ENCODE measurements at regions not wholly inside any gene's neighbourhood (a gene's known extent, or its start where the extent isn't known, plus 50 kb on each side); places are given as distances from the start of the nearest gene placed in this dataset.
"Not testable (repeated sequence)": the region's sequence is repeated elsewhere in the genome, so short reads cannot be mapped to it uniquely, and the experiment has no call there.

DNA sequence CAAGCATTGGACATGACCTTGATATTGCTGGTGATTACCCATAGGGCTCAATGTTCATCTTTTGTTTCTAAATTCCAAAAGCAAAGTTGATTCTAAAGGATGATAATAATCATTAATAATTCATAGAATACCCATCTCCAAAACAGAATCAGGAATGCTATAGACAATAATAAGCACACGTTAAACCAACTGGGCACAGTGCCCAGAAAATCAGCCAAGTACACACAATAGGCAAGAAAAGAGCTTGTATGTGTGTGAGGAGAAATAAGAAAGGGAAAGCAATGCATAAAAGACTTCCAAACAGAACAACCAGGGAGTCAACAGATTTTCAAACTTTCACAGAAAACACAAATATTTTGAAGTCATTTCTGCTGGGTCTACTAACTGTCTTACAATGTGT lies 242.3 kb upstream of the TEKT4 start:
- H2BK20ac ChIP-seq (ENCODE audit: low read length); H3K36me3 ChIP-seq (ENCODE audit: control insufficient read depth in 2 of 4, insufficient read depth in 4 of 4, low read length in 3 of 4); H3K4me2 ChIP-seq (ENCODE audit: insufficient read depth in 1 of 2, low read depth in 2 of 2, low read length in 2 of 2); H4K20me1 ChIP-seq (replicated peaks in 1 of 2; ENCODE audit: control insufficient read depth in 1 of 2, insufficient read depth in 2 of 2, low read length in 2 of 2); H4K5ac ChIP-seq (ENCODE audit: insufficient read length, low read depth, low read length); POLR2A ChIA-PET (ENCODE audit: partially characterized antibody); H2BK12ac ChIP-seq (ENCODE audit: low read depth, low read length); H3K18ac ChIP-seq (ENCODE audit: extremely low read depth, low read length); H4K8ac ChIP-seq (ENCODE audit: extremely low read depth, insufficient read depth, low read length); H3K4me1 ChIP-seq (replicated peaks in 1 of 4; ENCODE audit: control insufficient read depth in 3 of 4, insufficient read depth in 4 of 4, low read length in 3 of 4); H3K9ac ChIP-seq (replicated peaks in 1 of 4; ENCODE audit: extremely low read depth in 1 of 4, low read depth in 3 of 4, low read length in 3 of 4); H4K91ac ChIP-seq (replicated peaks; ENCODE audit: insufficient read length, low read length); H3K27me3 ChIP-seq (replicated peaks in 1 of 4; ENCODE audit: control insufficient read depth in 3 of 4, extremely low read depth in 1 of 4, insufficient read depth in 3 of 4, low read length in 3 of 4); CTCF ChIA-PET (ENCODE audit: partially characterized antibody); H3K23ac ChIP-seq (ENCODE audit: insufficient read length); H3K14ac ChIP-seq (ENCODE audit: insufficient read length); H2BK120ac ChIP-seq (replicated peaks; ENCODE audit: low read depth, low read length); H3K4me3 ChIP-seq (ENCODE audit: extremely low read depth in 1 of 4, insufficient read depth in 2 of 4, low read depth in 3 of 4, low read length in 4 of 4); FAIRE-seq; H3K79me1 ChIP-seq (ENCODE audit: low read depth, low read length); H3K4ac ChIP-seq (replicated peaks; ENCODE audit: insufficient read length, low read depth, low read length); H3K56ac ChIP-seq (replicated peaks; ENCODE audit: insufficient read length, low read depth, low read length); H2AFZ ChIP-seq (ENCODE audit: low read length); H3K23me2 ChIP-seq (ENCODE audit: low read depth, low read length); H3K27ac ChIP-seq (ENCODE audit: low read depth, low read length); H2BK5ac ChIP-seq (ENCODE audit: low read depth, low read length); H3K79me2 ChIP-seq (ENCODE audit: control insufficient read depth in 1 of 2, insufficient read depth in 2 of 2, low read length in 2 of 2); DNase-seq (ENCODE audit: low read depth in 1 of 2, low spot score in 2 of 2); H3K9me3 ChIP-seq (ENCODE audit: insufficient read depth in 2 of 2, low read depth in 1 of 2, low read length in 1 of 2); H2BK15ac ChIP-seq (ENCODE audit: low read length); H2AK5ac ChIP-seq (ENCODE audit: low read depth, low read length): not testable (repeated sequence)
- 50% methylated on average over 1 of the region's 1 CpG; no CpG with 5 or more reads in 1 of the 2 experiments for WGBS, 2 experiments (ENCODE audit: extremely low coverage in 1 of 2, insufficient coverage in 1 of 2, insufficient read length in 1 of 2, insufficient replicate concordance in 2 of 2, low coverage in 1 of 2, low lambda C conversion rate in 2 of 2, missing lambda C conversion rate in 1 of 2)

GRCh38 chr2:94641397-94641796 lies 229.8 kb upstream of the TEKT4 start:
- H2BK20ac ChIP-seq (ENCODE audit: low read length); H3K4me3 ChIP-seq (ENCODE audit: extremely low read depth in 1 of 4, insufficient read depth in 2 of 4, low read depth in 3 of 4, low read length in 4 of 4); FAIRE-seq; H2BK15ac ChIP-seq (ENCODE audit: low read length); H3K4ac ChIP-seq (replicated peaks; ENCODE audit: insufficient read length, low read depth, low read length); H2AFZ ChIP-seq (ENCODE audit: low read length); H3K27ac ChIP-seq (ENCODE audit: low read depth, low read length); CTCF ChIA-PET (ENCODE audit: partially characterized antibody); H3K18ac ChIP-seq (ENCODE audit: extremely low read depth, low read length); H4K20me1 ChIP-seq (replicated peaks in 1 of 2; ENCODE audit: control insufficient read depth in 1 of 2, insufficient read depth in 2 of 2, low read length in 2 of 2); H4K91ac ChIP-seq (replicated peaks; ENCODE audit: insufficient read length, low read length); H3K14ac ChIP-seq (ENCODE audit: insufficient read length); H4K8ac ChIP-seq (ENCODE audit: extremely low read depth, insufficient read depth, low read length); H2BK120ac ChIP-seq (replicated peaks; ENCODE audit: low read depth, low read length); H2BK5ac ChIP-seq (ENCODE audit: low read depth, low read length); H3K36me3 ChIP-seq (ENCODE audit: control insufficient read depth in 2 of 4, insufficient read depth in 4 of 4, low read length in 3 of 4); H4K5ac ChIP-seq (ENCODE audit: insufficient read length, low read depth, low read length); H2AK5ac ChIP-seq (ENCODE audit: low read depth, low read length); H3K4me1 ChIP-seq (replicated peaks in 1 of 4; ENCODE audit: control insufficient read depth in 3 of 4, insufficient read depth in 4 of 4, low read length in 3 of 4); DNase-seq (ENCODE audit: low read depth in 1 of 2, low spot score in 2 of 2); H3K23me2 ChIP-seq (ENCODE audit: low read depth, low read length); H3K79me1 ChIP-seq (ENCODE audit: low read depth, low read length); POLR2A ChIA-PET (ENCODE audit: partially characterized antibody); H3K79me2 ChIP-seq (ENCODE audit: control insufficient read depth in 1 of 2, insufficient read depth in 2 of 2, low read length in 2 of 2); H3K27me3 ChIP-seq (replicated peaks in 1 of 4; ENCODE audit: control insufficient read depth in 3 of 4, extremely low read depth in 1 of 4, insufficient read depth in 3 of 4, low read length in 3 of 4); H3K4me2 ChIP-seq (ENCODE audit: insufficient read depth in 1 of 2, low read depth in 2 of 2, low read length in 2 of 2); H2BK12ac ChIP-seq (ENCODE audit: low read depth, low read length); H3K9ac ChIP-seq (replicated peaks in 1 of 4; ENCODE audit: extremely low read depth in 1 of 4, low read depth in 3 of 4, low read length in 3 of 4); H3K23ac ChIP-seq (ENCODE audit: insufficient read length); H3K56ac ChIP-seq (replicated peaks; ENCODE audit: insufficient read length, low read depth, low read length); H3K9me3 ChIP-seq (ENCODE audit: insufficient read depth in 2 of 2, low read depth in 1 of 2, low read length in 1 of 2): not testable (repeated sequence)
- 74% methylated on average over 2 of the region's 2 CpGs; no CpG with 5 or more reads in 1 of the 2 experiments for WGBS, 2 experiments (ENCODE audit: extremely low coverage in 1 of 2, insufficient coverage in 1 of 2, insufficient read length in 1 of 2, insufficient replicate concordance in 2 of 2, low coverage in 1 of 2, low lambda C conversion rate in 2 of 2, missing lambda C conversion rate in 1 of 2)
